ENCODE measurements at regions not wholly inside any gene's neighbourhood (a gene's known extent, or its start where the extent isn't known, plus 50 kb on each side); places are given as distances from the start of the nearest gene placed in this dataset.

DNA sequence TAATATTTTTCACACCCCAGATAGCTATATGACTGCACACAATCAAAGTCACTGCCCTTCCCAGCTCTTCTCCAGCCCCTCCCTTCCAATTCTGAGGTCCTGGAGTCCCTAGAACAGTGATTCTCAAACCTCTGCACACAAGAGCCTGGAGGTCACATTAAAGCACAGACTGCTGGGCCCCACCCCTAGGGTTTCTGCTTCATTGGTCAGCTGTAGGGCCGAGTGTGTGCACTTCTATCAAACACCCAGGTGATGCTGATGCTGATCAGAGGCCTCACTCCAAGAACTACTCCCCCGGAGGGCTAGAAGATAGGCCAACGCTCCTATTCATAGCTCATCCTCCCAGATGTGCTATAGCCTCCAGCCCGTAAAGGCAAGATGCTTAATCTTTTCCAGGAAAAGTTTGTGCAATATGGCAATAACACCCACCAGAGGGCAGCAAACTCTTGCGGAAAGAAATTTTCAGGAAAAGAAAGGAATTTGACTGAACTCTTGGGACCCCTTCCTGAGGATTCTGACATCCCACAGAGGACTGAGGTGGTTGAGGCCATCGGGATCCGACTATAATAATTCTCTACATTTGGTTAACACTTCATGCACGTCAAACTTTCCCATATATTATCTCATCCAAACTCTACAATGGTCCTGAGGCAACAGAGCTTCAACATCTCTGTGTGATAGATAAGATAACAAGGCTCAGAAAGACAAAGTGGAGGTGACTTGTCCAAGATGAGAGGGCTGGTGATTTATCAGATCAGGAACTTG is 194.2 kb upstream of the PKDCC start:
- DNase-seq (ENCODE audit: low read depth) = peak; percentile 57

DNA sequence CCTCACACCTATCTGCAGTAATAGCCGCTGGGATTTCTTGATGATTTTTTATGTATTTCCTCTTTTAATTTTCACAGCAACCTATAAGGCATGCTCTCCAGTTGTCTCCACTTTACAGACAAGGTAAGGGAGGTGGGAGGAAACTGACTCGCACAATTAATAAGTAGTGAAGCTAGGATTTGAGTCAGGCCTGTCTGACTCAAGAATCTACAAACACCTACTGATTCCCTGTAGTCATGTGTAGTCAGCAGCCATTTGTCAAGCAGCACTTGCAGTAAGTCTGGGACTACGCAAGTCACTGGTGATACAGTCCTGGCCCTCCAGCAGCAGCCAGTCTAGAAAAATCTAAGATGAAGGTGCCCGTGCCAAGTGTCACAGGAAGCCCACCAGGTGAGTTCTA is 193.6 kb upstream of the PKDCC start:
- peak; percentile 54 for DNase-seq (ENCODE audit: low read depth)

DNA sequence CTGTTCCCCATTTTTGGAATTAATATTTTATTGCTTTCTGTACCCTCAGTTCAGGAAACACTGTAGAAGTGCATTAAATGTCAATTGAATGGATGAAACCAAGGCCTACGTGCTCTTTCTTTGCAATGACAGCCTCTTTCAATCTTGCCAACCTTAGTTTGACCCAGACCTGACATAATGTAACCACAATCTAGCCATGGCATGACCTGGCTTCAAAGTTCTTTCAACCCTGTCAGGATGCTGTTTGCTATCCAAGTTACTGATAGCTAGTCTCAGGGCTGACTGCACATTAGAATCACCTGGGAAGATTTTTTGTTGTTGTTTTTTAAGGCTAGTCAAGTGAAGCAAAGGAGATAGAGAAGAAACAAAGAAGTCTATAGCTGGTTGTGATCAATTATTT is 190.9 kb upstream of the PKDCC start:
- no peak for DNase-seq (ENCODE audit: low read depth)

DNA sequence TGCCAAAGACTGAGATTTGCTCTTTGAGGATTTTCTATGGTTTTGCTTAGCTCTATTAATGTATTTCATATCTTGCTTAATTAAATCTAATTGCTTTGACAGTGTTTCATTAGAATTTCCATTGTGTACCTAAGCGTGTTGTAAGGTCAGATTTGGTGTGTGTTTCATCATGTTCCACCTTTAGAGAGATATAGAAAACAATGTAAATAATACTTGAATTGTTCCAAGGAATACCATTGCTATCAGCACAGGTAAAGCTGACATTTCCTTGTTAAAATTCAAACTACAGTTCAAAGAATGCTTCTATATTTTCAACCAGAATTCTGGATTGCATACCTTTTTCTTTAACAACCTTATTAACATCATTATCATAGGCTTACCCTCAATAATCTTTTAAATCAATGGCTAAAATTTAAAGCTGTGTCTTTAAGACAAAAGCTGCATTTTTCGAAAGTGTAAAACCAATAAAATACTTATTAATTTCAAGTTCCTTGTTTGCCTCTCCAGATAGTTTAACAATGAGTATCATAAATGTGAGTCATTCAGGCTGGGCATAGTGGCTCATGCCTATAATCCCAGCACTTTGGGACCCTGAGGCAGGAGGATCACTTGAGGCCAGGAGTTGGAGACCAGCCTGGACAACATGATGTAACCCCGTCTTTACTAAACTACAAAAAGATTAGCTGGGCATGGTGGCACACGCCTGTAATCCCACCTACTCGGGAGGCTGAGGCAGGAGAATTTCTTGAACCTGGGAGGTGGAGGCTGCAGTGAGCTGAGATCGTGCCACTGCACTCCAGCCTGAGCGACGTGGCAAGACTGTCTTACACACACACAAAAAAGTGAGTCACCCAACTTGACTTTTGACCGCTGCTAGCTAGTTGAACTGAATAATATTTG is 188.0 kb upstream of the PKDCC start:
- DNase-seq (ENCODE audit: low read depth) = peak; percentile 49

- DNase-seq (ENCODE audit: low read depth) = no peak
Measured at GRCh38 chr2:41863062-41863461, 184.8 kb upstream of the PKDCC start.

DNA sequence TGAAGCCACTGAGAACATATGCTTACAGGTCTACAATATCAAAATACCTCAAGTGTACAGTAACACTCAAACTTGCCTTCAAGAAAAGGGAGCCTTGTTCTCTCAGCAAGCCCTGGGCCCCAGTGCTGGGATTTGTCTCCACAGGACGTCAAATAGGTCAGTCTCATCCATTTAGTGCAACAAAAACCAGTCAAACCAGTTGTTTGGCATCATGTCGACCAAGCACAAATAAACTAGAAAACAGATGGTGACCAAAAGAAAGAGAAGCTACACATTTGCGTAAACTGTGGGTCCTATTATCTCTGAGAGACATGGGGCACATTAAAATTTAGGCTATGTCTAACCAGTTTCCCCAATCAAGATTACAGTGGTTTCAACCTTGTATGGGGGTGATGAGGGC is 182.6 kb upstream of the PKDCC start:
- no peak for DNase-seq (ENCODE audit: low read depth)

GRCh38 chr2:41867553-41867952 is 180.3 kb upstream of the PKDCC start:
- peak; percentile 60 for DNase-seq (ENCODE audit: low read depth)

- peak; percentile 50 for DNase-seq (ENCODE audit: low read depth)
Measured at GRCh38 chr2:41869542-41870264, 178.1 kb upstream of the PKDCC start.

DNA sequence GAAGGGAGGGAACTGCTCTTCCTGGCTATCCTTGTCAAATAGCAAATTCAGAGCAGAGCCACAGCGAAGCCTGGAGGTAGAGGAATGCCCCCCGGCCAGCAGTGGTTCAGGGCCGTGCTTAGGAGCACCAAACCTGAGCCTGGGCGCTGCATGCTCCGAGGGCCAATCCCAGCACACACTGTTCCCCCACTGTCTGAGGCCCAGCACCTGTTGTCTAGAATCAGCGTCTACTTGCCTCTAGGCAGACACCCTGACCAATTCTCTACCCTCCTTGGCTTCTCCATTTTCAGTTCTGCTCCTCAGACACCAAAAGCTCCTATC is 177.6 kb upstream of the PKDCC start:
- DNase-seq (ENCODE audit: low read depth) = no peak

- DNase-seq (ENCODE audit: low read depth) = no peak
Measured at GRCh38 chr2:41871080-41871479, 176.7 kb upstream of the PKDCC start.

DNA sequence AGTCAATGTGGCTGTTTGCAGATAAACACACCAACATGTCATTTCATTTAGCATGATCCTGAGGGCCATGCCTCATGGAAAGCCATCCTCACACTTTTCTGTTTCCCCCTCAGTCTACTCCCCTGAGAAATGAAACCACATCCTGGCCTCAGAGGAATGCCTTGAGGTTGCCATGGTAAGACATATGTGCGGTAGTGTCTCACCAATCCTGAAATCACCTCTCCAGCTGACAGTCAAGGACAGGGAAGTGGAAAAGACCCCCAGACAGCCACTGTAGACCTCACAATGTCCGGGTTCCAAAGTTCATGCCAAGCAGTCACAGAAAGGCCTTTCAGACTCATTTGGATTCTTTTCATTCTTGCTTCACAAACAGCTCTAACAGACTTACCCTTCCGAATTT is 175.2 kb upstream of the PKDCC start:
- peak; percentile 64 for DNase-seq (ENCODE audit: low read depth)

GRCh38 chr2:41873102-41874031 is 174.5 kb upstream of the PKDCC start:
- no peak for DNase-seq (ENCODE audit: low read depth)

DNA sequence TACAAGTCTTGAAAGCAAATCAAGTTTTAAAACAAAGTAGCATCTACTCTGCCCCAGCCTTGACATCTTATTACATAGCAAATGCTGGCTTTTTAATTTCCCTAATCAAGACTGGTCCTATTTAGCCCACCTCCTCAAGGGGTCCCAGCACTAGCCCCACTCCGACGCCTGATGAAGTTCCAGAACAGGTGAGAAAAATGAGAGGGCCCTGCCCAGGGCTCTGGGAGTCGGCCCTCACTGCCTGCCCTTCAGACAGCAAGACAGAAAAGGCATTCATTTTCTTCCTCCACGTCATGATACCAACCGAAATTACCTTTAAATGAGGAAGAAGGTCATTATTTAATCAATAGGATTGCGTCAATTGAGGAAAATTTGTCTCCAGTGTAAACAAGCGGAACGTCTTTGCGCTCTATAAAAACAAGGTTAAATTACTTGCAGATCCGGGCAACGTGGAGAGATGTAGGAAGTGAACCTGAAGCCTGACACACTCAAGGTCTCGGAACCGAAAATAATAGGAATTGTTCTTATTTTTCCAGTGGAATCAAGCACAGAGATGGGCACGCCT is 170.6 kb upstream of the PKDCC start:
- no peak for DNase-seq (ENCODE audit: low read depth)

DNA sequence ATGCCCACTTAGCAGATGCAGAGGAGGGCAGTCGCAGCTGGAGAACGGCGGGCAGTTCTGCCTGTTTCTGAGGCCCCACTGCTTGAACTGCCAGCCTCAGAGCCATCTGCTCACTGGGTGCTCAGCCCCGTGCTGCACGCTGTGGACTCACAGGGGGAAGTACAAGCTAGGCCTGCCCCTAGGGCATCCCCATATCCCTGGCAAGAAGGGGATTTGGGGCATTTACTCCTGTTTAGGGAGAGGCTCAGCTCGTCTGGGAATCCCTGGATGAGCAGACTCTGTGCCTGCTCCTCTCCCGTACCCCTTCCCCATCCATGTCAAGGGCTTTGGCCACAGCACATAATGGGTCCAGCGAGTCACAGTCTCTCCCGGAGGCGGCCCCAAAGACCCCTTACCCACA is 169.8 kb upstream of the PKDCC start:
- DNase-seq (ENCODE audit: low read depth) = no peak

DNA sequence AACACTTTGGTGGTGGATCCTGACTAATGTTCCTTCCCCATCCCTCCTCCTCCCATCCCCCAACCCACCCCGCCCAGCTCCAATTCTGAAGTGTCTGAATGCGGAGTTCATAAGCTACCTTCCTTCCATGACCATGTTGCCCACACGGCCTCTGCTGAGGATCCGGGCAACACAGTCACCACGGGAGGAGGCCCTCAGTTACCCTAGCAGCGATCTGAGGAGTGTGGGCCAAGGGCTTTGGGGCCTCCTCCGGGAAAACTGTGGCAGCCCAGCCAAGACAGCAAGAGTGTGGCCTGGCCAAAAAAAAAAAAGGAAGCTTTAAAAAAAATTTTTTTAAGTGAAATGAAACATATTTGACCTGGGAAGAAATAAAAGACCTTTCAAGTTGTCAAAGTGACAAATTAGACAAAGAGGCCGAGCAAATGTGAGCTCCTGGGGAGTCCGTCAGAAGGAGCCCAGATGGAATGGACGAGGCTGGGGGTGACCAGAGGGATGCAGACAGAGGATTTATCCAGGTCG is 169.0 kb upstream of the PKDCC start:
- no peak for DNase-seq (ENCODE audit: low read depth)

DNA sequence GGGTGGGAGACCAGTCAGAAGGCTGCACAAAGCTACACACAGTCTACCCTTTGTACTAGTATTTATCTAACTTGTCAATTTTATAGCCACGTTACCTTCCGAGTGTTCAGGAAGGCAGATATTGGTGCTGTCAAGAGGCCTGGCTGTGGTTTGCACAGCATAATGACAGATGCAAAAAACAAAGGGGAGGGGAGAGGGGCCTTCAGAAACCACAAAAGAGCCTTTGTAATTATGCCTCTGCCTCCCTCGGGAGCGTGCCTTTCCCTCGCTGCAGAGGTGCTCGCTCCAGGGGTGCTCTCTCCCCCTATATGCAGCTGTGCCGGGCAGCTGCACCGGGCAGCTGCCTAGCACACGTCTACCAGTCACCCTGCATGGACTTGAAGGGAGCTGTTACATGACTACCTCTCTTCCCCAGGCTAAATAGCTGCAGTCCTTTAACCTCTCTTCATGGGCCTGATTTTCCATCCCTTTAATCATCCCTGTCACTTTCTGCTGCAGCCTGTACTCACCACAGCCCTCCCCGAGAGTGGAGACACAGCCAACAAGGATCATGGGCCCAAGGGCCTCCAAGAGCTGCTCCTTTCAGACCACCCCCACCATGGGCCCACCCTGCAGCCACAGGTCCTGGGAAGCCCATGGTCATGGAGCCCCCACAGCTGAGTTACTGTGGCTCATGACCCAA is 168.4 kb upstream of the PKDCC start:
- peak; percentile 65 for DNase-seq (ENCODE audit: low read depth)

- peak; percentile 42 for DNase-seq (ENCODE audit: low read depth)
Measured at GRCh38 chr2:41880561-41881243, 167.1 kb upstream of the PKDCC start.

GRCh38 chr2:41881249-41881648 is 166.6 kb upstream of the PKDCC start:
- peak; percentile 92 for DNase-seq (ENCODE audit: low read depth)

DNA sequence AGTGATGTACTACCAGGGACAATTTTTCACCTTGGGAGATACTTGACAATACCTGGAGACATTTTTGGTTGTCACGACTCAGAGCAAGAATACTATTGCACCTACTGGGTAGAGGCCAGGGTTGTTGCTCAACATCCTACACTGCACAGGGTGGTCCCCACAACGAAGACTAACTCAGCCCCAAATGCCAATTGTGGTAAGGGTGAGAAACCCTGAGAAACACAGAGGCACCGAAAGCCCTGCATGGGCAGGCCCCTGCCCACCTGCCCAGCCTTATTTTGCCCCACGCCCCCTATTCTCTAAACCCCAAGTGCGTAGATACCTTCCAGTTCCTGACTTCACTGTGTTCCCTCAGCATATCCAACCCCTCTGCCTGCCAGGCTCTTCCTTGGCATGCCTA is 163.1 kb upstream of the PKDCC start:
- DNase-seq (ENCODE audit: low read depth) = no peak

- peak; percentile 44 for DNase-seq (ENCODE audit: low read depth)
Measured at GRCh38 chr2:41886145-41886664, 161.6 kb upstream of the PKDCC start.

All from amniotic epithelial cell (primary cell).